ENCODE measurements at regions not wholly inside any gene's neighbourhood (a gene's known extent, or its start where the extent isn't known, plus 50 kb on each side); places are given as distances from the start of the nearest gene placed in this dataset.

GRCh38 chr14:65250162-65250495 lies 147.8 kb upstream of the MAX start:
- TF ChIP-seq CTCF (IDR thresholded peaks at IDR 0.05; ENCODE audit: insufficient read depth, low read length) = no peak
- no peak for TF ChIP-seq SPI1 (IDR thresholded peaks at IDR 0.05; ENCODE audit: borderline replicate concordance, low read depth)
- no peak for TF ChIP-seq POLR2AphosphoS5 (IDR thresholded peaks at IDR 0.05; ENCODE audit: low read depth)
- TF ChIP-seq REST (IDR thresholded peaks at IDR 0.05; ENCODE audit: insufficient replicate concordance, low read depth) = no peak
- TF ChIP-seq GABPA (IDR thresholded peaks at IDR 0.05; ENCODE audit: low read depth) = no peak

Measured in HL-60 (cell line).